ENCODE measurements at regions not wholly inside any gene's neighbourhood (a gene's known extent, or its start where the extent isn't known, plus 50 kb on each side); places are given as distances from the start of the nearest gene placed in this dataset.

GRCh38 chr4:59994118-59994517 is 1206.0 kb upstream of the ADGRL3 start:
- TF ChIP-seq CTCF (IDR thresholded peaks at IDR 0.05; ENCODE audit: poor library complexity): no peak
- no peak for TF ChIP-seq EZH2phosphoT487 (IDR thresholded peaks at IDR 0.05; ENCODE audit: low read depth, severe bottlenecking, unreplicated experiment)

Measured in hepatocyte (in vitro differentiated cells).